Motor neuron (in vitro differentiated cells): ENCODE measurements at regions not wholly inside any gene's neighbourhood (a gene's known extent, or its start where the extent isn't known, plus 50 kb on each side); places are given as distances from the start of the nearest gene placed in this dataset.
"Not testable (repeated sequence)": the region's sequence is repeated elsewhere in the genome, so short reads cannot be mapped to it uniquely, and the experiment has no call there.

Experiments used
- ATAC-seq, 8 experiments: fragments of 200-7000 bp; cut with Tn5 transposase; replicated peaks in 6 of 8; 2 replicates each; pipeline ENCODE4 v1.8.0; 2021; ENCODE audit warnings: mild to moderate bottlenecking in 8 of 8, moderate library complexity in 8 of 8
- H3K27ac ChIP-seq, 2 donors: fragments of 250-450 bp; sonication (Bioruptor Pico); 2 replicates each; pipeline ENCODE4 v1.9.0; 2021; ENCODE audit warnings: antibody characterized with exemption in 2 of 2, mild to moderate bottlenecking in 2 of 2, moderate library complexity in 1 of 2
- H3K4me1 ChIP-seq, 2 donors: fragments of 250-450 bp; sonication (Bioruptor Pico); replicated peaks in 1 of 2; 2 replicates each; pipeline ENCODE4 v1.6.1; 2021; ENCODE audit warnings: antibody characterized with exemption in 2 of 2, mild to moderate bottlenecking in 2 of 2, moderate library complexity in 1 of 2
- H3K4me3 ChIP-seq, 5 donors: fragments of 250-450 bp; sonication (Bioruptor Pico); 2 replicates each; pipeline ENCODE4 v1.9.0; 2021; ENCODE audit warnings: antibody characterized with exemption in 5 of 5, mild to moderate bottlenecking in 5 of 5, moderate library complexity in 4 of 5
- WGBS, 10 experiments: fragments of 450-650 bp; shearing (Covaris generic); methylation state at CpG; one replicate each; pipeline ENCODE4 v1.0.0; 2022; 5-methylcytosine and 5-hydroxymethylcytosine counted together
- in situ Hi-C, 9 experiments: fragments of 400-800 bp; cut with MboI; loops; one replicate each; pipeline ENCODE4 v1.15.0; 2021; ENCODE audit warnings: low sequenced_read_pairs in 9 of 9, low pct_unique_long_range_greater_than_20kb in 2 of 9; ENCODE audit not compliant: unreplicated experiment in 9 of 9

- Histone ChIP-seq H3K4me1 (no peaks in the 10 kb centered on the region), H3K4me3 (no peak overlapping the region), H3K27ac (no peak overlapping the region)
- in situ Hi-C loops, result no loop called here
- ATAC-seq, result peak in 2 of 8 experiments; percentile 43 to 98
- 19 to 100% (median 81%) methylated on average over 1 to 9 of the region's 10 CpGs; no CpG with 5 or more reads in 2 of the 10 experiments for WGBS, 10 experiments
These were observed 139.9 kb upstream of the ZEB2 start for GRCh38 chr2:144659731-144660275.

GRCh38 chr2:144654523-144654922 lies 134.6 kb upstream of the ZEB2 start:
- WGBS, 10 experiments, result 75 to 100% (median 100%) methylated on average over 1 to 3 of the region's 3 CpGs; no CpG with 5 or more reads in 2 of the 10 experiments
- Histone ChIP-seq H3K27ac (no peak overlapping the region), H3K4me3 (no peak overlapping the region), H3K4me1 (peaks cover 14 to 17% of the 10 kb centered on the region in 2 donors)
- in situ Hi-C loops, result no loop called here
- ATAC-seq, result no peak

- in situ Hi-C loops, result no loop called here
- peak in 6 of 8 experiments; percentile 27 to 69 (median 53) for ATAC-seq
- Histone ChIP-seq H3K4me3 (no peak overlapping the region), H3K27ac (no peak overlapping the region), H3K4me1 (peaks cover 17 to 18% of the 10 kb centered on the region in 2 donors)
- WGBS, 10 experiments, result 7 to 67% (median 40%) methylated on average over 2 to 6 of the region's 6 CpGs
These were observed 131.0 kb upstream of the ZEB2 start for GRCh38 chr2:144650907-144651306.

- WGBS, 10 experiments, result 13 to 100% (median 53%) methylated on average over 1 to 12 of the region's 13 CpGs
- in situ Hi-C loops, result no loop called here
- Histone ChIP-seq H3K4me1 (peaks cover 17 to 27% of the 10 kb centered on the region in 2 donors), H3K4me3 (no peak overlapping the region), H3K27ac (no peak overlapping the region)
- ATAC-seq, result peak in 5 of 8 experiments; percentile 45 to 81 (median 65)
These were observed 129.0 kb upstream of the ZEB2 start for GRCh38 chr2:144648837-144649465.

GRCh38 chr2:144645083-144645778 lies 125.3 kb upstream of the ZEB2 start:
- ATAC-seq, result peak in 5 of 8 experiments; percentile 65 to 92 (median 78)
- no peak overlapping the region for H3K4me3 ChIP-seq
- no peak overlapping the region for H3K27ac ChIP-seq
- peaks cover 5 to 17% of the 10 kb centered on the region in 2 donors for H3K4me1 ChIP-seq
- in situ Hi-C loops, result no loop called here
- WGBS, 10 experiments, result 60 to 100% (median 90%) methylated on average over 1 to 3 of the region's 3 CpGs; no CpG with 5 or more reads in 1 of the 10 experiments

GRCh38 chr2:144644549-144644948 lies 124.6 kb upstream of the ZEB2 start:
- in situ Hi-C loops, result no loop called here
- no peak overlapping the region for H3K4me3 ChIP-seq
- 83 to 100% (median 98%) methylated on average over 1 to 3 of the region's 3 CpGs; no CpG with 5 or more reads in 4 of the 10 experiments for WGBS, 10 experiments
- no peak overlapping the region for H3K27ac ChIP-seq
- peaks cover 0 to 13% of the 10 kb centered on the region in 2 donors for H3K4me1 ChIP-seq
- ATAC-seq, result peak in 2 of 8 experiments; percentile 31 to 58

GRCh38 chr2:144643537-144644336 lies 123.8 kb upstream of the ZEB2 start:
- in situ Hi-C loops, result no loop called here
- H3K4me3 ChIP-seq, result no peak overlapping the region
- ATAC-seq, result no peak
- WGBS, 10 experiments, result 80 to 100% (median 94%) methylated on average over 2 to 5 of the region's 6 CpGs; no CpG with 5 or more reads in 1 of the 10 experiments
- peaks cover 0 to 9% of the 10 kb centered on the region in 2 donors for H3K4me1 ChIP-seq
- H3K27ac ChIP-seq, result no peak overlapping the region

GRCh38 chr2:144642856-144643255 lies 122.9 kb upstream of the ZEB2 start:
- in situ Hi-C loops, result no loop called here
- no peak overlapping the region for H3K4me3 ChIP-seq
- H3K4me1 ChIP-seq, result peaks cover 0 to 9% of the 10 kb centered on the region in 2 donors
- H3K27ac ChIP-seq, result no peak overlapping the region
- ATAC-seq, result no peak
- WGBS, 10 experiments, result 29 to 100% (median 87%) methylated on average over 1 to 2 of the region's 2 CpGs; no CpG with 5 or more reads in 2 of the 10 experiments

- 0 to 100% (median 60%) methylated on average over 1 to 2 of the region's 2 CpGs; no CpG with 5 or more reads in 5 of the 10 experiments for WGBS, 10 experiments
- no peak for ATAC-seq
- no peak overlapping the region for H3K4me3 ChIP-seq
- H3K4me1 ChIP-seq, result peaks cover 0 to 9% of the 10 kb centered on the region in 2 donors
- in situ Hi-C loops, result no loop called here
- no peak overlapping the region for H3K27ac ChIP-seq
These were observed 122.2 kb upstream of the ZEB2 start for GRCh38 chr2:144642131-144642530.

- 80 to 100% (median 97%) methylated on average over 1 to 3 of the region's 4 CpGs; no CpG with 5 or more reads in 6 of the 10 experiments for WGBS, 10 experiments
- H3K27ac ChIP-seq, ATAC-seq, H3K4me3 ChIP-seq, in situ Hi-C loops, H3K4me1 ChIP-seq: not testable (repeated sequence)
These were observed 118.3 kb upstream of the ZEB2 start for GRCh38 chr2:144638250-144638649.

GRCh38 chr2:144636860-144637259 lies 116.9 kb upstream of the ZEB2 start:
- H3K4me3 ChIP-seq, in situ Hi-C loops, H3K4me1 ChIP-seq, ATAC-seq, H3K27ac ChIP-seq: not testable (repeated sequence)
- WGBS, 10 experiments, result 57 to 100% (median 92%) methylated on average over 1 of the region's 1 CpG; no CpG with 5 or more reads in 3 of the 10 experiments

GRCh38 chr2:144632809-144633208 lies 112.9 kb upstream of the ZEB2 start:
- ATAC-seq, result no peak
- 81 to 100% (median 92%) methylated on average over 1 to 2 of the region's 2 CpGs for WGBS, 10 experiments
- H3K4me3 ChIP-seq, result no peak overlapping the region
- in situ Hi-C loops, result no loop called here
- no peaks in the 10 kb centered on the region for H3K4me1 ChIP-seq
- no peak overlapping the region for H3K27ac ChIP-seq
